C4-2B (cell line): ENCODE measurements at regions not wholly inside any gene's neighbourhood (a gene's known extent, or its start where the extent isn't known, plus 50 kb on each side); places are given as distances from the start of the nearest gene placed in this dataset.

Experiments
- H3K27ac ChIP-seq: fragments of 450-650 bp; 2 replicates; pipeline ENCODE4 v1.5.1; 2017
- ZFX ChIP-seq: fragments of 450-650 bp; IDR thresholded peaks from 2 replicates; pipeline ENCODE4 v1.6.1; 2017
- TF ChIP-seq, protein P1 (sequence below): fragments of 450-650 bp; conservative IDR thresholded peaks from 2 replicates; pipeline ENCODE4 v1.5.1; 2017; ENCODE audit warnings: mild to moderate bottlenecking

DNA sequence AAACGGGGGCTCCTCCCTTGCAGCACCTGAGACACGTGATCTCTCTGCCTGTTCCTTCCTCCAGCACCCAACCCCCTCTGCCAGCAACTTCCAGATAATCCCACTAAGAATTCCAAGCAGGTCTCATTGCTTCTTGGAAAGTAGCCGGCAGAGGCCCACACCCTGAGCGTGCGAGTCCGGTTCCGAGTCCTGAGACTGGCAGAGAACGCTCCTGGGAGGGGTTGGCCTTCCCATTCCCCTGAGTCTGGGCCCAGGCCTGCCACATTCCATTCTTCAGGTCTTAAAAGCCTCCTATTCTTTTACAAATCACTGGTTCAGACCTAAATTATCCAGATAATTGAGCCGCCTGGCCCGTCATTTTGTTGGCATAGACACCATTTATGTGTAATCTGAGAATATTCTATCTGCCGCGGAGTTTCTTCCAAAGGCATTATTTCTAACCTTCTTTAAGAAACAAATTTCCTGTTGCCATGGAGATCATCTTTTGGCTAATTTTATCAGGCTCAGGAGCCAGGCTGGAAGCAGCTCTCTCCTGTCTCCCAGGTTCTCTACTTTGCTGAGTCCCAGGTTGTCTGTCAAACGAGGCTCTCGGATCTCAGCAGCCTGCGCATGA, 165.4 kb downstream of the MYCN start:
- TF ChIP-seq ZFX, result no peak
- TF ChIP-seq, protein P1, sequence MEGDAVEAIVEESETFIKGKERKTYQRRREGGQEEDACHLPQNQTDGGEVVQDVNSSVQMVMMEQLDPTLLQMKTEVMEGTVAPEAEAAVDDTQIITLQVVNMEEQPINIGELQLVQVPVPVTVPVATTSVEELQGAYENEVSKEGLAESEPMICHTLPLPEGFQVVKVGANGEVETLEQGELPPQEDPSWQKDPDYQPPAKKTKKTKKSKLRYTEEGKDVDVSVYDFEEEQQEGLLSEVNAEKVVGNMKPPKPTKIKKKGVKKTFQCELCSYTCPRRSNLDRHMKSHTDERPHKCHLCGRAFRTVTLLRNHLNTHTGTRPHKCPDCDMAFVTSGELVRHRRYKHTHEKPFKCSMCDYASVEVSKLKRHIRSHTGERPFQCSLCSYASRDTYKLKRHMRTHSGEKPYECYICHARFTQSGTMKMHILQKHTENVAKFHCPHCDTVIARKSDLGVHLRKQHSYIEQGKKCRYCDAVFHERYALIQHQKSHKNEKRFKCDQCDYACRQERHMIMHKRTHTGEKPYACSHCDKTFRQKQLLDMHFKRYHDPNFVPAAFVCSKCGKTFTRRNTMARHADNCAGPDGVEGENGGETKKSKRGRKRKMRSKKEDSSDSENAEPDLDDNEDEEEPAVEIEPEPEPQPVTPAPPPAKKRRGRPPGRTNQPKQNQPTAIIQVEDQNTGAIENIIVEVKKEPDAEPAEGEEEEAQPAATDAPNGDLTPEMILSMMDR, result no peak
- no peak overlapping the region for H3K27ac ChIP-seq

DNA sequence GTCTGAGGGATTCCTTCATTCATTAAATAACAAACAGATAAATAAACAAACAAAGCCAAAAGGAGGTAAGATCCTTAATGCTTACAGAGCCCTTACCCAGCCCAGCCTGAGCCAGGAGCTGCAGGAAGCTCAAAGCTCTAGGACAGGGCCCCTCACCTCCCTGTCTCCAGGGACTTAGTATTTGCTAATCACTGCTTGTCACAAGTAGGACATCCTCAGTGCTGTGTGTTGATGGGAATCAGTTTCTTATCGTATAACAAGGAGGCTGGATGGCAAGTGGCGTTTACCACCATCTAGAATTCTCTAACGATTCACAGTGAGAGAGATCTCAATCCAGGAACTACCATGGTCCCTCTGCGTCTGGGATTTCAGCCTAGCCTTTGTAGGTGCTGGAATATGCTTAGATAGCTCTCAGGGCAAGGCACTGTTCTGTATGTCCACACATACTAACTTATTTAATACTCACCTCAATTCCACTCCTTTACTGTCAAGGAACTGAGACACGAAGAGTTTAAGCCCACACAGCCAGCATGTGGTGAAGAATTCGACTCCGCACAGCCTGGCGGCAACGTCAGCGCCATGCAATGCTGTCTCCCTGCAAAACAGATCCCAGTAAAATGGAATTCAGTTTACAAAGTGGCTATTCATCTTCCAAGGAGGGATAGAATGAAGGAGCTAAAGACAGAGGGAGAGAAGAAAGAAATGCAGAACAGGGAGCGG, 164.8 kb downstream of the MYCN start:
- TF ChIP-seq ZFX, result no peak
- TF ChIP-seq, protein P1, result no peak
- no peak overlapping the region for H3K27ac ChIP-seq

DNA sequence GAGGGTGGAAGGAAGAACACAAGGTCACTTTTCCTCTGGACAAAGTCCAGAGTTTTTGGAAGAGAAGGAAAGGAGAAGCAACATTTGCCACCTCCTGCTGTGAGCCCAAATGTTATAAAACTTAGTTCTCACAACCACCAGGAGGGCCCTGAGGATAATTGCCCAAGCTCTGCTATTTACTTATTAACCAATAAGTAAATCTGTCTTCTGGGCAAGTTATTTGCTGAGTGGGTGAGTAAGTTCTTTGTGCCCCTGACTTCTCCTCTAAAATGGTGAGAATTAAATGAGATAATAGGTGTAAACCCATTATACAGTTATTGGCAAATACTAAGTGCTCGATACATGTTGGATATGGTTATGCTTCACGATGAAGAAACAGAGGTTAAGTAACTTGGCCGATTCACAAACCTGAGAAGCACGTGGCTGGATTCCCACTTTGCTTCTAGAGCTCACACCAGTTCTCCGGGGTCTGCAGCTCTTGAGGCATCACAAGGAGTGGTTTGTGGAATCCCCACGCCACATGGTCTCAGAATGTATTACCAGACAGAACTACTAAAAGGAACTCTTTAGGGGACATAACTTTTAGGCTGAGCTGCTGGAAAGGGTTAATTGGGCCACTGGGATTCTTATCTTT, 164.1 kb downstream of the MYCN start:
- TF ChIP-seq, protein P1, result no peak
- TF ChIP-seq ZFX, result no peak
- no peak overlapping the region for H3K27ac ChIP-seq

DNA sequence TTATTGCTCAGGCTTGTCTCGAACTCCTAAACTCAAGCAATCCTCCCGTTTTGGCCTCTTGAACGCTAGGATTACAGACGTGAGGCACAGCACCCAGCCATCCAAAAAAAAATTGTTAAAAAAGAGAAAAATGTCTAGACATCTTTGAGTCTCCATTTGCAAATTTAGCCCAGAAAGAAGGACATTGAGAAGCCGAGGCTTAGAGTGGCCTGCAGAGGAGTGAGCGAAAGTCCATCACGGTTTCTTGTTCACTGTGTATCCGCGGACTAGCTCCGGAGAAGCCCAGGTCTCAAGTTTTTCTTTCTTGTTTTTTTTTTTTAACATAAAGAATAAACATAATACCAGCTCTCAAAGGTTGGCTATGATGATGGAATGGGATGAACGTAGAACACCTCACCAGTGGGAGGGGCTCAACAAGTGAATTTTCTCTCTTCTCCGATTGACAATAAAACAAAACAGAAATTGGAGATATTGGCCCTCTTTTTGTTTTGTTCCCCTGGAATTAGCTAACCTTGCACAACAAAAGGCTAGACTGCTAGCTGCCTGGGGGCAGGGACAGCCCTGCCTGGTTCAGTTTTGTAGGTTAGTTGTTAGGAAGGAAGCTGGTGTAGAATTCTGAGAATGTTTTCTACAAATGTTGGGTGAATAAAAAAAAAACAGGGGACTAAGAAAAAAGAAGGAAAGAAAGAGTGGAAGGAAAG, 163.4 kb downstream of the MYCN start:
- no peak overlapping the region for H3K27ac ChIP-seq
- TF ChIP-seq, protein P1, result no peak
- no peak for TF ChIP-seq ZFX

DNA sequence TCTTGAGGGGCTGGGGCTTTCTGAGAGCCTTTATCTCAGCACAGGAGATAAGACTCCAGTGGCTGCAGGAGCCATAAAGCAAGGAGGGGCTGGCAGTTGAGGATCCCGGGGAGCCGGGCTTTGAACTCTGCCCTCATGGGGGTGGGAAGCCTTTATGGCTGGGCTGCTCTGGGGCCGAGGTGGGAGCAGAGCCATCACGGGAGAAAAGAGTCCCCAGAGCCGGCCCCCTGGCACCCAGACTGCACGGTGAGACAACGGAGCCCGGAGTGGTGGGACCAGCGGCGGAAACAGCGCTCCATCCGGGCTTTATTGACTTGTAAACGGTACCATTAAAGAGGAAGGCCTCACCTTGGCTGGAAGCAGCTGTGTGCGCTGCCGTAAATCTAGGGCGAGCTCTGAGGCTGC, 162.6 kb downstream of the MYCN start:
- TF ChIP-seq ZFX, result no peak
- TF ChIP-seq, protein P1, result no peak
- H3K27ac ChIP-seq, result no peak overlapping the region

DNA sequence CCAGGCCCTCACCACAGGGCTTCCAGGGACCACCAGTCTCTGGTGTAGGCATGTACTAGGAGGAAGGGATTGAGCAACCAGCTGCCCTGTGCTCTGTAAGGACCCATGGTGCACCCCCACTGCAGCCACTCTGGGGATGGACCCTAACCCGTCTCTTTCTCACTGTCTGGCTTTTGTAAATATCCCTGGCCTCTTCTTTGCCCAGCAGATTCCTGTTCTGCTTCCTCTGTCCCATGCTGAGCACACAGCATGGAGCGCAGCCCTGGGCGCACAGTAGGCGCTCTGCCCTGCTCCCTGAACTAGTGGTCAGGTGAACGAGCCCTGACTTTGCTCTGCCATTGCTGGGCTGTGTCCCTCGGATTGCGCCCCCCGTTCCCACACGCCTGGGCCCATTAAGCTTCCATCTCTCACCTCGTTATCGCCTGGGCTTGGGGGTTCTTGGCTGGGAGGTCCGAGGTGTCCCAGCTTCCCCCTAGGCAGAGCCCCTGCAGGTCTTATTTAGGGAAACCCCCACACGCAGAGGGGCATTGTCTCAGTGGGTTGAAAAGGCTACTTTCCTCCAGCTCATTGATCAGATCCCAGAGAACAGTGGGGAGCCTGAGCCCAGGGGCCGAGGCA, 162.1 kb downstream of the MYCN start:
- no peak overlapping the region for H3K27ac ChIP-seq
- TF ChIP-seq, protein P1, result no peak
- TF ChIP-seq ZFX, result no peak
